ENCODE measurements at regions not wholly inside any gene's neighbourhood (a gene's known extent, or its start where the extent isn't known, plus 50 kb on each side); places are given as distances from the start of the nearest gene placed in this dataset.

- DNase-seq, result no peak
These were observed 50.6 kb upstream of the PTGR2 start for GRCh38 chr14:73800970-73801515.

- no peak for DNase-seq
These were observed 53.9 kb upstream of the PTGR2 start for GRCh38 chr14:73797543-73798265.

GRCh38 chr14:73796893-73797542 is 54.6 kb upstream of the PTGR2 start:
- no peak for DNase-seq

GRCh38 chr14:73796415-73796814 is 55.2 kb upstream of the PTGR2 start:
- DNase-seq, result no peak

- DNase-seq, result no peak
These were observed 55.7 kb upstream of the PTGR2 start for GRCh38 chr14:73795974-73796373.

GRCh38 chr14:73795466-73795865 is 56.2 kb upstream of the PTGR2 start:
- DNase-seq, result no peak

- no peak for DNase-seq
These were observed 57.5 kb upstream of the PTGR2 start for GRCh38 chr14:73794146-73794545.

- no peak for DNase-seq
These were observed 59.1 kb upstream of the PTGR2 start for GRCh38 chr14:73792481-73792880.

GRCh38 chr14:73789989-73790581 is 61.5 kb upstream of the PTGR2 start:
- DNase-seq, result no peak

- no peak for DNase-seq
These were observed 62.7 kb upstream of the PTGR2 start for GRCh38 chr14:73788701-73789551.

GRCh38 chr14:73788317-73788598 is 63.4 kb upstream of the PTGR2 start:
- no peak for DNase-seq

GRCh38 chr14:73787486-73788316 is 63.9 kb upstream of the PTGR2 start:
- DNase-seq, result peak; percentile 75

- DNase-seq, result peak; percentile 86
These were observed 64.8 kb upstream of the PTGR2 start for GRCh38 chr14:73786636-73787485.

- peak; percentile 85 for DNase-seq
These were observed 65.6 kb upstream of the PTGR2 start for GRCh38 chr14:73785834-73786635.

- peak; percentile 66 for DNase-seq
These were observed 66.2 kb upstream of the PTGR2 start for GRCh38 chr14:73785336-73785833.

GRCh38 chr14:73784988-73785313 is 66.7 kb upstream of the PTGR2 start:
- DNase-seq, result no peak

- no peak for DNase-seq
These were observed 67.2 kb upstream of the PTGR2 start for GRCh38 chr14:73784181-73784987.

- DNase-seq, result peak; percentile 57
These were observed 68.4 kb upstream of the PTGR2 start for GRCh38 chr14:73783107-73783727.

- DNase-seq, result peak; percentile 28
These were observed 68.4 kb upstream of the PNMA1 start for GRCh38 chr14:73782623-73783022.

Measured in activated effector memory CD4-positive, alpha-beta T cell treated with anti-CD3 and anti-CD28 coated beads, Interleukin-2, amount 50 U/mL, for 16 hours (primary cell).